ENCODE measurements at regions not wholly inside any gene's neighbourhood (a gene's known extent, or its start where the extent isn't known, plus 50 kb on each side); places are given as distances from the start of the nearest gene placed in this dataset.

DNA sequence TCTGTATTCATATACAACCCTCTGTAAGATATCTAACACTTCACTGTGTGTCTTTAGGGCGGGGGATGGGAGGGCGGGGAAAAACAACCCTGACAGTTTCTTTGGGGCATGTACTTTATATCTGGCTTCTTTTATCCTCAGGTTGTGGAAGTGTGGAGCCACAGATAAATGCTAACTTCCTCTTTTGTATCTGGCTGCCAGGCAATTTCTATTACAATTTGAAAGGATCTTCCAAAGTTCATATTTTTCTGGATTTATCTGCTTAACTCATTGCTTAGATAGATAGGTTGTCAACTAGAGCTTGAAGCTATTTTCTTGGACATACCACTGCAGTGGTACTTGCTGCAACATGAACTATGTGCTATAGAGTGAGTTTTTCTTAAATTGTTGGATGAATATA lies 393.0 kb downstream of the LMO7 start:
- DNase-seq (ENCODE audit: extremely low spot score), result no peak
- TF ChIP-seq, protein P1, sequence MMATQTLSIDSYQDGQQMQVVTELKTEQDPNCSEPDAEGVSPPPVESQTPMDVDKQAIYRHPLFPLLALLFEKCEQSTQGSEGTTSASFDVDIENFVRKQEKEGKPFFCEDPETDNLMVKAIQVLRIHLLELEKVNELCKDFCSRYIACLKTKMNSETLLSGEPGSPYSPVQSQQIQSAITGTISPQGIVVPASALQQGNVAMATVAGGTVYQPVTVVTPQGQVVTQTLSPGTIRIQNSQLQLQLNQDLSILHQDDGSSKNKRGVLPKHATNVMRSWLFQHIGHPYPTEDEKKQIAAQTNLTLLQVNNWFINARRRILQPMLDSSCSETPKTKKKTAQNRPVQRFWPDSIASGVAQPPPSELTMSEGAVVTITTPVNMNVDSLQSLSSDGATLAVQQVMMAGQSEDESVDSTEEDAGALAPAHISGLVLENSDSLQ (IDR thresholded peaks at IDR 0.05), result no peak
- TF ChIP-seq ARNT (IDR thresholded peaks at IDR 0.05), result no peak
- no peak for TF ChIP-seq FOXA1 (IDR thresholded peaks at IDR 0.05)
- no peak for TF ChIP-seq CTBP1 (IDR thresholded peaks at IDR 0.05; ENCODE audit: borderline replicate concordance)
- TF ChIP-seq FOXM1 (IDR thresholded peaks at IDR 0.05; ENCODE audit: borderline replicate concordance), result no peak
- TF ChIP-seq FOXK2 (IDR thresholded peaks at IDR 0.05), result no peak
- TF ChIP-seq ELF4 (IDR thresholded peaks at IDR 0.05), result no peak
- TF ChIP-seq SP1 (IDR thresholded peaks at IDR 0.05), result no peak
- no peak for TF ChIP-seq HDGF (IDR thresholded peaks at IDR 0.05; ENCODE audit: borderline replicate concordance)
- POLR2A ChIA-PET, result no interaction called here
- CTCF ChIA-PET, result no interaction called here

DNA sequence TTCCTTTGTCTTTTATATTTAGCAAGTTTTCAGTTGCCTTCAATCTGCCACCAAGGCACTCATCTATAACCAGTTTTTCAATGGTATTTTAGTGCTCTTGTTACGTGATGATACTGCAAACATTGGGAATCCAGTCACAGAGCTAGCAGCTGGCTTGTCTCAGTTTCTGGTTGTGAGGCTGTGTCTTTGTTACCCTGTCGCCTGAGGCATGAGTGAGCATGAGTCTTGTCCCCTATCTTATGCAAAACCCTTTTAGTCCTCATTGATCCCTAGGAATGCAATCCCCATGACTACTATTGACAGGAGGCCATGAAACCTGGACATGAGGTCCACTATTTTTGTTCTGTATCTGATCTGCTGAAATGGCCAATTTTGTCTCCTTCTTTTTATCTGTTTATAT lies 391.0 kb downstream of the LMO7 start:
- POLR2A ChIA-PET, result no interaction called here
- CTCF ChIA-PET, result no interaction called here
- no peak for TF ChIP-seq NFRKB (IDR thresholded peaks at IDR 0.05)
- TF ChIP-seq, protein P1 (IDR thresholded peaks at IDR 0.05), result no peak
- no peak for TF ChIP-seq SP1 (IDR thresholded peaks at IDR 0.05)
- no peak for TF ChIP-seq CTBP1 (IDR thresholded peaks at IDR 0.05; ENCODE audit: borderline replicate concordance)
- TF ChIP-seq FOXK2 (IDR thresholded peaks at IDR 0.05), result no peak
- TF ChIP-seq BHLHE40 (IDR thresholded peaks at IDR 0.05; ENCODE audit: borderline replicate concordance), result no peak
- DNase-seq (ENCODE audit: extremely low spot score), result no peak

DNA sequence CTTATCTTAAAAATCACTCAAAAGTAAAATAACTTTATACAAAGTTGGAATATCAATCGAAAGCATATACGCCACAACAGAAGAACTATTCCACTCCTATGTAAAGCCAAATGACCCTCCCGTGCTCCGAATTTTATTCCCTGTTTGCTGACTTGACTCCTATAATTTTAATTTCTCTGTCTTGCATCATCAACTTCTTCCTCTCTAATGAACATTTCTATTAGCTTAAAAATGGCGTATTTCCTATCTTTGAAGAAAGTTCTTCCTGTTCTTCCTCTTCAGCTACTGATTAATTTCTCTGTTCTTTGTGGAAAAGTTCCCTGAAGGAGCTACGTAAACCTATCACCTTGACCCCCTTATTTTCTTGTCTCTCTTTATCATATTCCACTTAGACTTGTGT lies 389.3 kb downstream of the LMO7 start:
- CTCF ChIA-PET, result no interaction called here
- no peak for TF ChIP-seq LEF1 (IDR thresholded peaks at IDR 0.05; ENCODE audit: borderline replicate concordance)
- DNase-seq (ENCODE audit: extremely low spot score), result no peak
- POLR2A ChIA-PET, result no interaction called here

DNA sequence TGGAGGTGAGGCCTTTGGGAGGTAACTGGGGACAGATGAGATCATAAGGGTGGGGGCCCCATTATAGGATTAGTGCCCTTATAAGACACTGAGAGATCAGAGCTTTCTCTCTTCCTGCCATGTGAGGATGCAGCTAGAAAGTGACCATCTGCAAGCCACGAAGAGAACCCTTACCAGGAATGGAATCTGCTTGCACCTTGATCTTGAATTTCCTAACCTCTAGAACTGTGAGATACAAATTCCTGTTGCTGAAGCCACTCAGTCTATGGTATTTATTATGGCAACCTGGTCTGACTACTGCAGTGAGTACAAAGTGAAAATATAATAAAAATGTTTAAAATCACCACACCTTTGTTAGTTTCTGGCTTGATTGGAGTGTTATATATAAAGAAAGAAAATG lies 388.0 kb downstream of the LMO7 start:
- ChIA-PET POLR2A (no interaction called here), CTCF (interaction anchor here (1.2 kb wide), 1 partner anchor 18 kb away, joined by 4 read pairs; no protein-coding TSS in a partner anchor)
- DNase-seq (ENCODE audit: extremely low spot score), result no peak
- TF ChIP-seq NFRKB (IDR thresholded peaks at IDR 0.05) (no peak), ELF4 (IDR thresholded peaks at IDR 0.05) (no peak), FOXM1 (IDR thresholded peaks at IDR 0.05; ENCODE audit: borderline replicate concordance) (no peak), ARNT (IDR thresholded peaks at IDR 0.05) (no peak), LEF1 (IDR thresholded peaks at IDR 0.05; ENCODE audit: borderline replicate concordance) (no peak), L3MBTL2 (conservative IDR thresholded peaks at IDR 0.05) (no peak), CTBP1 (IDR thresholded peaks at IDR 0.05; ENCODE audit: borderline replicate concordance) (no peak), SUZ12 (IDR thresholded peaks at IDR 0.05) (no peak), FOXK2 (IDR thresholded peaks at IDR 0.05) (no peak), SP1 (IDR thresholded peaks at IDR 0.05) (no peak)
- TF ChIP-seq, protein P1 (IDR thresholded peaks at IDR 0.05), result no peak

DNA sequence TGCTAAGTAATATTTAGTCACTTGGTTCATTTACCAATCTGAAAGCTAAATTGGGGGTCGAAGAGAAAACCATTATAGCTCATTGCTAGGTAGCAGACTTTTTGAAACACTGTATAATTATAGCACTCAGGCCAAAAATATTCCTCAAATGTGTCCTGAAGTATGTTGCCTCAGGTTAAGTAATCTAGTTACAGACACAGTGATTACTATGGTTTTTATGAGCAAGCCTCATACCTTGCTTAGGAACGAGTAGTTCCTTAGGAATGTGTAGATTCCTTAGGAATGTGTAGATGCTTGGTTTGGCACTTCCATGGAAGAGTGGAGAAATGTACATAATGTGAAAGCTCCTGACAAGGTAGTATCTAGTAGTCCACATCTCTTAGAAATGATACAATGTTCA lies 387.5 kb downstream of the LMO7 start:
- DNase-seq (ENCODE audit: extremely low spot score), result no peak
- ChIA-PET POLR2A (no interaction called here), CTCF (no interaction called here)
- TF ChIP-seq FOXM1 (IDR thresholded peaks at IDR 0.05; ENCODE audit: borderline replicate concordance), result no peak
- no peak for TF ChIP-seq L3MBTL2 (conservative IDR thresholded peaks at IDR 0.05)
- TF ChIP-seq LEF1 (IDR thresholded peaks at IDR 0.05; ENCODE audit: borderline replicate concordance), result no peak
- TF ChIP-seq CTBP1 (IDR thresholded peaks at IDR 0.05; ENCODE audit: borderline replicate concordance), result no peak
- no peak for TF ChIP-seq ELF4 (IDR thresholded peaks at IDR 0.05)
- TF ChIP-seq SP1 (IDR thresholded peaks at IDR 0.05), result no peak
- TF ChIP-seq ARNT (IDR thresholded peaks at IDR 0.05), result no peak

DNA sequence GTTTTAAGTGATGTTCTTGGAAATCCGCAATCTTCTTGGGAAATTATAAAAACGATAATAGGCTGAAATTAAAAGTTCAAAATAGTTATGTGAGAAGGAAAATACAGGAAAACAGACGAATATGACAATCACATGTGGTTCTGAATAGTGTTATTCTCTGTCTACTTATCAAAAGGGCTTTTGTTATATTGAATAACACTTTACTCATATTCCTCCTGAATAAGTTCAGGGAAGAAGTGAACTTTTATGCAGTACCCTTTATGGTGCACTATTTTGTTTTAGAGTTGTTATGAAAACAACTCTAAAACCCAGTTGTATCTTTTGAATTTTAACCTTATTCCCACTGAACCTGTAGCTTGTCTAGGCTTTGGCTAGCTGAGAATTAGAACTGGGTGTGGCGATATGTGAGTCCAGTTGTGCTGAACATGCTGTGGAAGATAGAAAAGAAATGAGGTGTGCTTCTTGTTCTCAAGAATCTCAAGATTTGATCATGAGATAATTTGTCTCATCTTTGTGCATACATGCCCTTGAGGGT lies 384.4 kb downstream of the LMO7 start:
- ChIA-PET CTCF (no interaction called here), POLR2A (no interaction called here)
- TF ChIP-seq HDGF (IDR thresholded peaks at IDR 0.05; ENCODE audit: borderline replicate concordance), result no peak
- TF ChIP-seq ELF4 (IDR thresholded peaks at IDR 0.05), result no peak
- TF ChIP-seq FOXK2 (IDR thresholded peaks at IDR 0.05), result no peak
- TF ChIP-seq TARDBP (IDR thresholded peaks at IDR 0.05), result no peak
- no peak for TF ChIP-seq FOXA1 (IDR thresholded peaks at IDR 0.05)
- no peak for DNase-seq (ENCODE audit: extremely low spot score)

DNA sequence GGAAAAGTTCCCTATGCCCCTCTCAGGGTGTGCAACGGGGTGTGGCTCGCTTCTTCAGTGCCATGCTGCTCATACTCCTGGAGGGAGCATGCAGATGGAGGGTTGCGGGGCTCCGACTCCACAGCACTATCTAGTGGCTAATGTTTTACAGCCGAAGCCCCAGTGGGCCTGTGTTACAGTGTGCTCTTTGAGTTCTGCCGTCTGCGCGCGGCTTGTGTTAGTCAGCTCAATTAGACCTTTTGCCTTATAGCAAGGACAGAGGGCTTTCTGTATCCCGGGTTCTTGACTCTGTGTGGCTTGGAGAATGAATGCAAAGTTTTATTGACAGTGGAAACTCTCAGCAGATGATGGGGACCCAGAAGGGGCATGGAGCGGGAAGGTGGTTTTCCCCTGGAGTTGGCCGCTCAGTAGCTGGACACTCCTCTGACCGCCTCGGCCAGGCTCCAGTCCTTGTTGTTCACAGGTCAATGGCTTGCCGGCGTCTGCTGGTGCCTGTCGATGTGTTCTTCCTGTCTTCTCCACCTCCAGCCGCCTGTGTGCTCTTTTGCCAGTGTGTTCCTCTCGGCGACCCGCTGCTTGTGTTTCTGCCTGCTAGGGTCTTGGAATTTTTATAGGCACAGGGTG lies 383.4 kb downstream of the LMO7 start:
- ChIA-PET POLR2A (no interaction called here), CTCF (interaction anchor here (0.6 to 5.2 kb wide), 4 partner anchors 143 to 1716 kb away, joined by 3 to 25 read pairs (median 4); no protein-coding TSS in a partner anchor)
- peak; percentile 57 for DNase-seq (ENCODE audit: extremely low spot score)
- no peak for TF ChIP-seq ELF4 (IDR thresholded peaks at IDR 0.05)

Data from HEK293T (cell line).